Astrocyte of the spinal cord (primary cell): ENCODE measurements at regions not wholly inside any gene's neighbourhood (a gene's known extent, or its start where the extent isn't known, plus 50 kb on each side); places are given as distances from the start of the nearest gene placed in this dataset.
A peak's percentile ranks its signal among the peaks of the same experiment; 100 is the strongest.
"Not testable (repeated sequence)": the region's sequence is repeated elsewhere in the genome, so short reads cannot be mapped to it uniquely, and the experiment has no call there.

Experiments
- DNase-seq: peaks from one replicate; pipeline ENCODE4 v3.0.0; 2011; ENCODE audit warnings: low read depth, low spot score
- H3K4me3 ChIP-seq: 2 replicates; pipeline ENCODE4 v1.5.1; 2011; ENCODE audit warnings: low read depth, mild to moderate bottlenecking, low read length, moderate library complexity
- in situ Hi-C: cut with HindIII; loops from 2 replicates; pipeline ENCODE4 v1.10.0; 2017; ENCODE audit warnings: low sequenced_read_pairs
- TF ChIP-seq, protein P1 (sequence below): IDR thresholded peaks from 2 replicates; pipeline ENCODE4 v1.5.1; 2012; ENCODE audit warnings: low read depth, mild to moderate bottlenecking, low read length, inconsistent platforms

DNA sequence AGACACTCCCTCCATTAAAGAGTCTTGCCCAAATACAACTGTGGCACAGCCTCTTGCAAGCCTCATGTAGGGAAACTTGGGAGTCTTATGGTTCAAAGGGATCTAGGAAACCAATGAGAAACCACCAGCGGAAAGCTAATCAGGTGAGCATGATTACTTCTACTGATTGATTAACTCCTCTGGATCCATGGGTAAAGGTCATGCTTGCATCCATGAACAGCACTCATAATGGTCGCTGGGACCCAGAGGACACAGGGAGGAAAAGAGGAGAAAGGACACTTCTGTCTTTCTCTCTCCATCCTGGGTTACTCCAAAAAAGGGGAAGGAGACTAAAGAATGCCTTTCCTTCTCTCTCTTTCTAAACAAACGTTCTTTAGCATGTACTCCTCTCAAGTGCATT, 1397.2 kb downstream of the LRFN5 start:
- TF ChIP-seq, protein P1, sequence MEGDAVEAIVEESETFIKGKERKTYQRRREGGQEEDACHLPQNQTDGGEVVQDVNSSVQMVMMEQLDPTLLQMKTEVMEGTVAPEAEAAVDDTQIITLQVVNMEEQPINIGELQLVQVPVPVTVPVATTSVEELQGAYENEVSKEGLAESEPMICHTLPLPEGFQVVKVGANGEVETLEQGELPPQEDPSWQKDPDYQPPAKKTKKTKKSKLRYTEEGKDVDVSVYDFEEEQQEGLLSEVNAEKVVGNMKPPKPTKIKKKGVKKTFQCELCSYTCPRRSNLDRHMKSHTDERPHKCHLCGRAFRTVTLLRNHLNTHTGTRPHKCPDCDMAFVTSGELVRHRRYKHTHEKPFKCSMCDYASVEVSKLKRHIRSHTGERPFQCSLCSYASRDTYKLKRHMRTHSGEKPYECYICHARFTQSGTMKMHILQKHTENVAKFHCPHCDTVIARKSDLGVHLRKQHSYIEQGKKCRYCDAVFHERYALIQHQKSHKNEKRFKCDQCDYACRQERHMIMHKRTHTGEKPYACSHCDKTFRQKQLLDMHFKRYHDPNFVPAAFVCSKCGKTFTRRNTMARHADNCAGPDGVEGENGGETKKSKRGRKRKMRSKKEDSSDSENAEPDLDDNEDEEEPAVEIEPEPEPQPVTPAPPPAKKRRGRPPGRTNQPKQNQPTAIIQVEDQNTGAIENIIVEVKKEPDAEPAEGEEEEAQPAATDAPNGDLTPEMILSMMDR, result no peak
- DNase-seq, result peak; percentile 29
- H3K4me3 ChIP-seq, result no peak overlapping the region
- in situ Hi-C loops, result no loop called here

DNA sequence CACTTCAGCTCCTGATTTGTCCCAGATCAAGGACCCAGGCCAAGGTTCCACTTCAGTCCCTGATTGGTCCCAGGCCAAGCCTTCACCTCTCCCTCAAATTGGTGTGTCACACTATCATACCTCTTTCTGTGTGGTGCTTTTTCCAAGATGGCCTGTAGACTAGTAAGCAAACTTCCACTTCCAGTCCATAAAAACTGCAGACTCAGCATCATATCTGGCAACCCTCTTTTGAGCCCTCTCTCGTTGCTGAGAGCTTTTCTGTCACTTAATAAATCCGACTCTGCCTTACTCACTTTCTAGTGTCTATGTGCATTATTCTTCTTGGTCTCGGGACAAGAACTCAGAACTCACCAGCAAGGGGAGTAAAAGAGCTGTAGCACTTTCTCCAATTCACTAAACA, 1395.1 kb downstream of the LRFN5 start:
- TF ChIP-seq, protein P1, result no peak
- H3K4me3 ChIP-seq, result no peak overlapping the region
- no peak for DNase-seq
- in situ Hi-C loops, result no loop called here

DNA sequence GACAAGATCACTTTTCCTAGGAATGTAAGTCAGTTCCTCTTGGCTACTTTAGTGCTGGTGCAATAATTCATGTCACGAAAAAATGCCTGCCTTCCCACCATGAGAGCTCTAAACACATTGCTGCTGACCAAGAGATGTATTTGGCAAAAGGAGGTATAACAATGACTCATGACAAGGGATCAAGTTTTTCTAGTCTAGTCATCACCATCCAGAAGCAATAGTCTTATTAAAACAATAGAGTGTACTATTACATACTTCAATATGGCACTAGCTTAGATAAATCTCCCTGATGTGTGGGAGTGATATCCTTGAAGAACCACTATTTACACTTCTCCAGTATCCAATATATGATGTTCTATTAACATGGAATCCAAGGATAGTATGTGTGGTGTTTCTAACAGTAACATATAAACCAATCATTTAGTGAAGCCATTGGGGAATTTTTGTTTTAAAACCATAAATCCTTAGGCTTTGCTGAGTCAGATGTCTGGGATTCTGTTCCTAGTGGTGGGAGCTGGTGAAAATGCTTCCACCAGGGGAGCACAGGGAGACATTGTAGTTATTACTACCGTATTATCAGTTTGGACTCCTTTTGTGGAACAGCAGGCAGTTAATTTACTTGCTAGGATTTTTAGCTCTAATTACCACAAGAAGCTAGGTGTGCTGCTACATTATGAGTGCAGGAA, 1387.5 kb downstream of the LRFN5 start:
- peak; percentile 88 for DNase-seq
- TF ChIP-seq, protein P1, result peak; percentile 23
- in situ Hi-C loops, result no loop called here
- no peak overlapping the region for H3K4me3 ChIP-seq

DNA sequence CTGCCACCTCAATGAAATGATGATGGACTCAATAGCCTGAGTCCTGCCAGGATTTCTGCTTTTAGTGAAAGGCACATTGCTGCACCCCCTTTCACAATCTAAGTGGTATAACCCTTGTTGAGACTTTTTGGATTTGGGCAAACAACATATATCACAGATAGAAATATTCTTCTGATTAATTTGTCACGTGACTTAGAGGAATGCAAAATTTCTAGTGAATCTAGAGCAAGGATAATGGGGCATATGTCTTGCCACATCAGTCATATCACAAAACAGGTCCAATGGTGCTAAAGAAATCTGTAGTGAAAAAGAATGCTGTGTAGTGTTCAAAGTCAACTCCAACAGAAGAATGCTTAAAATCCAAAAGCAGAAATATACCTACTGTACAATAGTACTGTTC, 1386.3 kb downstream of the LRFN5 start:
- no peak for DNase-seq
- H3K4me3 ChIP-seq, result no peak overlapping the region
- in situ Hi-C loops, result no loop called here
- TF ChIP-seq, protein P1, result no peak

DNA sequence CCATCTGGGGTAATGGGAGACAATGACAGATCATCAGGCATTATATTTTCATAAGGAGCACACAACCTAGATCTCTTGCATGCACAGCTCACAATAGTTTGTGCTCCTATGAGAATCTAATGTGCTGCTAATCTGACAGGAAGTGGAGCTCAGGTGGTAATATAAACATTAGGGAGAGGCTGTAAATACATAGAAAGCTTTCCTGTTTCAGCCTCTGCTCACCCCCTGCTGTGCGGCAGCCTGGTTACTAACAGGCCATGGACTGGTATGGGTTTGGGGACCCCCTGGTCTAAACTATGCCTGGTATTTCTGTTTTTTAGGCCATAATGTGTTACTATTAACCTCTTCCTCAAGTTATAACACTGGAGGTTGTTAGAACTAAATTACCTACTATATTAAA, 1373.7 kb downstream of the LRFN5 start:
- DNase-seq, result peak; percentile 28
- no peak overlapping the region for H3K4me3 ChIP-seq
- TF ChIP-seq, protein P1, result no peak
- in situ Hi-C loops, result no loop called here

DNA sequence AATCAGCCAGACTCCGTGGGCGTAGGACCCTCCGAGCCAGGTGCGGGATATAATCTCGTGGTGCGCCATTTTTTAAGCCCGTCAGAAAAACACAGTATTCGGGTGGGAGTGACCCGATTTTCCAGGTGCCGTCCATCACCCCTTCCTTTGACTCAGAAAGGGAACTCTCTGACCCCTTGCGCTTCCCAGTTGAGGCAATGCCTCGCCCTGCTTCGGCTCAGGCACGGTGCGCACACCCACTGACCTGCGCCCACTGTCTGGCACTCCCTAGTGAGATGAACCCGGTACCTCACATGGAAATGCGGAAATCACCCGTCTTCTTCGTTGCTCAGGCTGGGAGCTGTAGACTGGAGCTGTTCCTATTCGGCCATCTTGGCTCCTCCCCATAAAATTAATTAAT, 1366.5 kb downstream of the LRFN5 start:
- DNase-seq, H3K4me3 ChIP-seq, in situ Hi-C loops: not testable (repeated sequence)

DNA sequence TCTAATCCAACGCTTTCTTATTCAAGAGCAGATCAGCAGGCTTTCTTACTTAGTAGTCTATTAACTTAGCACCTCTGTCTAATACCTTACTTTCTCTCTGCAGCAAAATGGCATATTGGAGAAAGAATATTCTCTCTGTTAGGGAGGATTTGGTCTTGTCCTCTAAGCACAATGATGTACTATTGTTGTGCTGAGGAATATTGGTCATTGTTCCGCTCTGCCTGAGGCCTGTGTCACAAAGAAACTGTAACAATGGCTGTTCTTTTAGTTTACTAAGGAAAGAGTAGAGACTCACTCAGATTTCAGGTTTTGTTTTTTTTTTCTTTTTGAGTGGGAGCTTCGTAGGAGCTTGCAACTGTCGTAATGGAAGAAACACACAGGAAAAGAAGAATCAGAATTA, 1358.8 kb downstream of the LRFN5 start:
- TF ChIP-seq, protein P1, result no peak
- in situ Hi-C loops, result no loop called here
- no peak overlapping the region for H3K4me3 ChIP-seq
- no peak for DNase-seq
